ENCODE measurements at regions not wholly inside any gene's neighbourhood (a gene's known extent, or its start where the extent isn't known, plus 50 kb on each side); places are given as distances from the start of the nearest gene placed in this dataset.

DNA sequence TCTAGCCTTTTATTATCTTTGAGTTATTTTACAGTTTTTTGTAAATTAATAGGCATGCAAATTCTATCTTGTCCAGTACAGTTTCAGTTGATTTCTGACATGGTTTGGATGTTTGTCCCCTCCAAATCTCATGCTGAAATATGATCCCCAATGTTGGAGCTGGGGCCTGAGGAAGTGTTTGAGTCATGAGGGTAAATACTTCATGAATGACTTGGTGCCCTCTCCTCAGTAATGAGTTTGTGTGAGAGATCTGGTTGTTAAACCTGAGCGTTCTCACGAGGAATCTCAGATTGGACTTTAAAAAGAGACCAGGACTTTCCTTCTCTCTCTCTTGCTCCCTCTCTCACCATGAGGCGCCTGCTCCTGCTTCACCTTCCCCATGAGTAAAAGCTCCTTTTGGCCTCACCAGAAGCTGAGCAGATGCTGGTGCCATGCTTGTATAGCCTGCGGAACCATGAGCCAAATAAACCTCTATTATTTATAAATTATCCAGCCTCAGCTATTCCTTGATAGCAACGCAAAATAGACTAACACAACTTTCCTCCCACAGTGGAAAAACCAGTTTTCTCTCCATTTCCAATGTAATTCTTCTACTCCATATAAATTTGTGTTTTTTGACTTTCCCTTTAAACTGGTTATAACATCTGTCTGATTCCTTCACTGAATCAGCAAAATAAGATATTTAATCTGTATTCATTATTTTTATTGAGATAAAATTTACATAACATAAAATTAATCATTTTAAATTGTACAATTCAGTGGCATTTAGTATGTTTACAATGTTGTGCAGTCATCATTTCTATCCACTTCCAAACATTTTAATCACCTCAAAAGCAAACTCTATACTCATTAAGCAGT lies 78.7 kb upstream of the PRSS16 start:
- TF ChIP-seq, protein P1, sequence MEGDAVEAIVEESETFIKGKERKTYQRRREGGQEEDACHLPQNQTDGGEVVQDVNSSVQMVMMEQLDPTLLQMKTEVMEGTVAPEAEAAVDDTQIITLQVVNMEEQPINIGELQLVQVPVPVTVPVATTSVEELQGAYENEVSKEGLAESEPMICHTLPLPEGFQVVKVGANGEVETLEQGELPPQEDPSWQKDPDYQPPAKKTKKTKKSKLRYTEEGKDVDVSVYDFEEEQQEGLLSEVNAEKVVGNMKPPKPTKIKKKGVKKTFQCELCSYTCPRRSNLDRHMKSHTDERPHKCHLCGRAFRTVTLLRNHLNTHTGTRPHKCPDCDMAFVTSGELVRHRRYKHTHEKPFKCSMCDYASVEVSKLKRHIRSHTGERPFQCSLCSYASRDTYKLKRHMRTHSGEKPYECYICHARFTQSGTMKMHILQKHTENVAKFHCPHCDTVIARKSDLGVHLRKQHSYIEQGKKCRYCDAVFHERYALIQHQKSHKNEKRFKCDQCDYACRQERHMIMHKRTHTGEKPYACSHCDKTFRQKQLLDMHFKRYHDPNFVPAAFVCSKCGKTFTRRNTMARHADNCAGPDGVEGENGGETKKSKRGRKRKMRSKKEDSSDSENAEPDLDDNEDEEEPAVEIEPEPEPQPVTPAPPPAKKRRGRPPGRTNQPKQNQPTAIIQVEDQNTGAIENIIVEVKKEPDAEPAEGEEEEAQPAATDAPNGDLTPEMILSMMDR (IDR thresholded peaks at IDR 0.05), result no peak
- TF ChIP-seq POLR2A (IDR thresholded peaks at IDR 0.05), result no peak
